T-cell (primary cell): ENCODE measurements at regions not wholly inside any gene's neighbourhood (a gene's known extent, or its start where the extent isn't known, plus 50 kb on each side); places are given as distances from the start of the nearest gene placed in this dataset.

Experiments
- ATAC-seq, 4 experiments: fragments of 200-7000 bp in 3 of 4; fragments of 150-1000 bp in 1 of 4; cut with Tn5 transposase; replicated peaks in 1 of 4; 1 replicate in 3 of 4; 2 replicates in 1 of 4; pipeline ENCODE4 v1.10.0; 2021; ENCODE audit warnings: moderate library complexity in 3 of 4, mild to moderate bottlenecking in 2 of 4, moderate number of reproducible peaks in 1 of 4
- CTCF ChIA-PET, 2 donors: fragments of 300-600 bp; sonication (Branson Sonifier 250); formaldehyde crosslinking; loops; one replicate each; lab custom pipeline; 2022; ENCODE audit warnings: antibody characterized with exemption in 2 of 2; lab: Charles Lee
- POLR2A ChIA-PET, 2 donors: fragments of 300-600 bp; sonication (Branson Sonifier 250); formaldehyde crosslinking; loops; one replicate each; lab custom pipeline; 2022; ENCODE audit warnings: antibody characterized with exemption in 2 of 2; lab: Charles Lee
- DNase-seq, 35 experiments: peaks; one replicate each; pipeline versions ENCODE4 v3.0.0 to v3.0.0-alpha.2; 2013 to 2023
- H3K27ac ChIP-seq: one replicate; pipeline ENCODE4 v1.5.1; 2013; ENCODE audit warnings: low read length
- H3K27me3 ChIP-seq, 2 experiments: replicated peaks in 1 of 2; 1 replicate in 1 of 2; 2 replicates in 1 of 2; pipeline versions ENCODE4 v1.6.1 to v1.7.0; 2013; ENCODE audit warnings: low read length in 1 of 2, mixed read lengths in 1 of 2; ENCODE audit not compliant: control insufficient read depth in 2 of 2, insufficient read depth in 2 of 2; ENCODE audit errors: extremely low read depth in 1 of 2
- H3K36me3 ChIP-seq, 2 donors: 1 replicate in 1 of 2; 2 replicates in 1 of 2; pipeline versions ENCODE4 v1.6.1 to v1.7.0; 2013; ENCODE audit warnings: low read length in 1 of 2; ENCODE audit not compliant: control insufficient read depth in 2 of 2, insufficient read depth in 1 of 2; ENCODE audit errors: extremely low read depth in 1 of 2
- H3K4me1 ChIP-seq, 2 experiments: 1 replicate in 1 of 2; 2 replicates in 1 of 2; pipeline versions ENCODE4 v1.6.1 to v1.7.0; 2013; ENCODE audit warnings: low read length in 2 of 2, mixed read lengths in 1 of 2; ENCODE audit not compliant: insufficient read depth in 2 of 2, control insufficient read depth in 1 of 2; ENCODE audit errors: extremely low read depth in 1 of 2
- H3K4me3 ChIP-seq, 2 donors: 1 replicate in 1 of 2; 2 replicates in 1 of 2; pipeline versions ENCODE4 v1.5.1 to v1.7.0; 2013; ENCODE audit warnings: mild to moderate bottlenecking in 2 of 2, low read length in 1 of 2, moderate library complexity in 1 of 2; ENCODE audit not compliant: control insufficient read depth in 1 of 2; ENCODE audit errors: extremely low read depth in 1 of 2
- H3K9me3 ChIP-seq: 2 replicates; pipeline ENCODE4 v1.7.0; 2013
- H3K27ac Mint-ChIP-seq, 2 donors: one replicate each; pipeline ENCODE4 v1.8.0; 2020 to 2021; ENCODE audit warnings: mild to moderate bottlenecking in 2 of 2, mixed read lengths in 2 of 2
- H3K27me3 Mint-ChIP-seq, 2 donors: one replicate each; pipeline ENCODE4 v1.8.0; 2021 to 2022; ENCODE audit warnings: mixed read lengths in 2 of 2
- H3K36me3 Mint-ChIP-seq: one replicate; pipeline ENCODE4 v1.8.0; 2021; ENCODE audit warnings: mixed read lengths
- H3K4me1 Mint-ChIP-seq, 3 donors: one replicate each; pipeline ENCODE4 v1.8.0; 2020 to 2022; ENCODE audit warnings: mixed read lengths in 3 of 3, mild to moderate bottlenecking in 1 of 3
- H3K4me3 Mint-ChIP-seq, 3 donors: one replicate each; pipeline ENCODE4 v1.8.0; 2020 to 2022; ENCODE audit warnings: mild to moderate bottlenecking in 3 of 3, mixed read lengths in 3 of 3, moderate library complexity in 3 of 3
- H3K9me3 Mint-ChIP-seq, 3 donors: one replicate each; pipeline ENCODE4 v1.8.0; 2020 to 2022; ENCODE audit warnings: mixed read lengths in 3 of 3
- WGBS: methylation state at CpG from one replicate; pipeline ENCODE4 v1.1.5; 2013; ENCODE audit warnings: missing lambda C conversion rate; ENCODE audit not compliant: insufficient coverage; 5-methylcytosine and 5-hydroxymethylcytosine counted together

- ChIA-PET POLR2A (no interaction called here), CTCF (interaction anchor here in 1 of 2 donors (0.6 kb wide), 1 partner anchor 59 kb away, joined by 3 read pairs; no protein-coding TSS in a partner anchor)
- no peaks in the 10 kb centered on the region for H3K36me3 Mint-ChIP-seq
- peaks cover 11 to 19% (median 11%) of the 10 kb centered on the region in 3 donors for H3K9me3 Mint-ChIP-seq
- Histone ChIP-seq H3K4me1 (no peaks in the 10 kb centered on the region), H3K4me3 (no peak overlapping the region), H3K9me3 (no peaks in the 10 kb centered on the region), H3K36me3 (no peaks in the 10 kb centered on the region), H3K27ac (no peak overlapping the region), H3K27me3 (no peaks in the 10 kb centered on the region)
- DNase-seq, result no peak
- no peaks in the 10 kb centered on the region for H3K27me3 Mint-ChIP-seq
- no peak for ATAC-seq
- no peak overlapping the region for H3K27ac Mint-ChIP-seq
- no peaks in the 10 kb centered on the region for H3K4me1 Mint-ChIP-seq
- H3K4me3 Mint-ChIP-seq, result no peak overlapping the region
Measured at GRCh38 chr18:61225336-61225735, 107.9 kb upstream of the CDH20 start.

GRCh38 chr18:61236356-61237057 is 96.7 kb upstream of the CDH20 start:
- Histone ChIP-seq H3K4me3 (no peak overlapping the region), H3K9me3 (no peaks in the 10 kb centered on the region), H3K27ac (no peak overlapping the region), H3K27me3 (no peaks in the 10 kb centered on the region), H3K4me1 (no peaks in the 10 kb centered on the region), H3K36me3 (no peaks in the 10 kb centered on the region)
- Mint-ChIP-seq H3K9me3 (peaks cover 0 to 8% (median 3%) of the 10 kb centered on the region in 3 donors), H3K36me3 (no peaks in the 10 kb centered on the region), H3K27me3 (no peaks in the 10 kb centered on the region), H3K4me1 (no peaks in the 10 kb centered on the region), H3K4me3 (no peak overlapping the region), H3K27ac (no peak overlapping the region)
- POLR2A ChIA-PET, result no interaction called here
- 68% methylated on average over 7 of the region's 7 CpGs for WGBS
- ATAC-seq (no peak), DNase-seq (no peak)
- CTCF ChIA-PET, result no interaction called here

- DNase-seq, result no peak
- Mint-ChIP-seq H3K27ac (no peak overlapping the region), H3K4me3 (no peak overlapping the region), H3K36me3 (no peaks in the 10 kb centered on the region), H3K4me1 (no peaks in the 10 kb centered on the region), H3K9me3 (peaks cover 0 to 8% (median under 1%) of the 10 kb centered on the region in 3 donors), H3K27me3 (no peaks in the 10 kb centered on the region)
- no peak for ATAC-seq
- Histone ChIP-seq H3K27me3 (no peaks in the 10 kb centered on the region), H3K4me3 (no peak overlapping the region), H3K27ac (no peak overlapping the region), H3K9me3 (no peaks in the 10 kb centered on the region), H3K36me3 (no peaks in the 10 kb centered on the region), H3K4me1 (no peaks in the 10 kb centered on the region)
- CTCF ChIA-PET, result no interaction called here
- 80% methylated on average over 5 of the region's 7 CpGs for WGBS
- POLR2A ChIA-PET, result no interaction called here
Measured at GRCh38 chr18:61237529-61237928, 95.7 kb upstream of the CDH20 start.

DNA sequence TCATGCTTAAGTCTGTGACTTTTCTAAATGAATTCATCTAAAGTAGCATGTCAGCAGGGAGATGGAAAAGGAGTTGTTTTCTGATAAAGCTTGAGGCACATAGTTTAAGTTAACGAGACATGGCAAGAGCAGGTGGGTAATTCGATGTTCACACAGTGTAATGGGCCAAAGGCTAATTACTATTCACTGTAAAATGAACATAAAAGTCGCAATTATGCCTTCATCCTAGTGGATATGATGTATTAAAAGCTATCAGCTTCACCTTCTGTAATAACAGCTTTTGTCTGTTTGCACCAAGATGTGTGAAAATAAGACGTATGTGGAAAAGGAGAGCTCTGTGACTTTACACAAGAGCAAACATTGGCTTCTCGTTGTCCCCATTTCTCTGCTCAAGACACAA is 94.2 kb upstream of the CDH20 start:
- ChIA-PET CTCF (no interaction called here), POLR2A (no interaction called here)
- DNase-seq (no peak), ATAC-seq (no peak)
- Mint-ChIP-seq H3K27me3 (no peaks in the 10 kb centered on the region), H3K9me3 (peaks cover 0 to 12% (median 0%) of the 10 kb centered on the region in 3 donors), H3K36me3 (no peaks in the 10 kb centered on the region), H3K4me3 (no peak overlapping the region), H3K4me1 (no peaks in the 10 kb centered on the region), H3K27ac (no peak overlapping the region)
- Histone ChIP-seq H3K27me3 (no peaks in the 10 kb centered on the region), H3K27ac (no peak overlapping the region), H3K4me3 (no peak overlapping the region), H3K4me1 (no peaks in the 10 kb centered on the region), H3K36me3 (no peaks in the 10 kb centered on the region), H3K9me3 (no peaks in the 10 kb centered on the region)
- WGBS, result 80% methylated on average over 1 of the region's 5 CpGs

- Histone ChIP-seq H3K4me3 (no peak overlapping the region), H3K9me3 (no peaks in the 10 kb centered on the region), H3K27ac (no peak overlapping the region), H3K36me3 (no peaks in the 10 kb centered on the region), H3K4me1 (no peaks in the 10 kb centered on the region), H3K27me3 (no peaks in the 10 kb centered on the region)
- no peak for ATAC-seq
- POLR2A ChIA-PET, result no interaction called here
- CTCF ChIA-PET, result no interaction called here
- Mint-ChIP-seq H3K27ac (no peak overlapping the region), H3K4me1 (no peaks in the 10 kb centered on the region), H3K27me3 (no peaks in the 10 kb centered on the region), H3K4me3 (no peak overlapping the region), H3K9me3 (peaks cover 0 to 11% (median 0%) of the 10 kb centered on the region in 3 donors), H3K36me3 (no peaks in the 10 kb centered on the region)
- DNase-seq, result no peak
- WGBS, result 83% methylated on average over 1 of the region's 5 CpGs
Measured at GRCh38 chr18:61241260-61241853, 91.9 kb upstream of the CDH20 start.

DNA sequence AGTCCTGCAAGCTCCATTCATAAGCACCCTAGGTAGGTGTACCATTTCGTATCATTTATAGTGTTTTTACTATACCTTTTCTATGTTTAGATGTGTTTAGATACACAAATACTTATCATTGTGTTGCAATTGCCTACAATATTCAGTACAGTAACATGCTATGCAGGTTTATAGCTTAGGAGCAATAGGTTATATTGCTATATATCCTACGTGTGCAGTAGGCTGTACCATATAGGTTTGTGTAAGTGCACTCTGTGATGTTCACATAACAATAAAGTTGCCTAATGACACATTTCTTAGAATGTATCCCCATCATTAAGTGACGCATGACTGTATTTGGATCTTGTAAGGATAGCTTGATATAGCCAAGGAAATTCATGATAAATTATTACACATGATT is 88.6 kb upstream of the CDH20 start:
- Mint-ChIP-seq H3K27me3 (no peaks in the 10 kb centered on the region), H3K4me3 (no peak overlapping the region), H3K4me1 (no peaks in the 10 kb centered on the region), H3K27ac (no peak overlapping the region), H3K36me3 (no peaks in the 10 kb centered on the region), H3K9me3 (peaks cover 0 to 8% (median 0%) of the 10 kb centered on the region in 3 donors)
- DNase-seq (no peak), ATAC-seq (no peak)
- WGBS, result no CpG with 5 or more reads among the region's 3 CpGs
- ChIA-PET CTCF (no interaction called here), POLR2A (no interaction called here)
- Histone ChIP-seq H3K27ac (no peak overlapping the region), H3K36me3 (no peaks in the 10 kb centered on the region), H3K27me3 (no peaks in the 10 kb centered on the region), H3K9me3 (no peaks in the 10 kb centered on the region), H3K4me3 (no peak overlapping the region), H3K4me1 (no peaks in the 10 kb centered on the region)
